ENCODE measurements at regions not wholly inside any gene's neighbourhood (a gene's known extent, or its start where the extent isn't known, plus 50 kb on each side); places are given as distances from the start of the nearest gene placed in this dataset.

DNA sequence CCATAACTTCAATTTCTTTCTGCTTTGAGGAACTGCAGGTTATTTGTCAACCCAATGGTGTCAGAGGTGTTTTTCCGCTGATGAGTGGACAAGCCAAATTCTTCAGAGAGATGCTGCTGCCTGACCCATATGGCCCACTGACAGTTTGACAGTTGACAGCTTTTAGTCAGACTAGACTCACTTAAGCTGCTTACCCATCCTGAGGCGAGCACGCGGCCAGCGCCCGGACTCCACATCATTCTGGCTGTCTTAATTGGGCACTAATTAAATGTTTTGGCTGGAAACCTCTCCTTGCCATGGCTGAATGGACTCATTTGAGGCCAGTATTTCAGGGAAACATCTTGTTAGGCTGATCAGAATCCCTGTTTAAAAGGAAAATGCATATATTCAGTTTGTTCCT, 316.1 kb upstream of the FANCL start:
- Histone ChIP-seq H3K9me3 (ENCODE audit: insufficient read depth, low read length) (no peaks in the 10 kb centered on the region), H3K4me3 (ENCODE audit: insufficient read depth, low read length, poor library complexity, severe bottlenecking) (no peak overlapping the region), H3K79me2 (ENCODE audit: insufficient read depth, low read length) (no peaks in the 10 kb centered on the region), H3K9ac (ENCODE audit: low read length) (no peak overlapping the region), H3K36me3 (ENCODE audit: low read length) (no peaks in the 10 kb centered on the region), H3K4me2 (ENCODE audit: low read depth, low read length, poor library complexity, severe bottlenecking) (no peak overlapping the region), H3K27ac (ENCODE audit: low read depth, low read length) (no peak overlapping the region), H4K20me1 (ENCODE audit: low read depth, low read length) (no peaks in the 10 kb centered on the region), H3F3A (ENCODE audit: insufficient read depth) (no peaks in the 10 kb centered on the region), H3K9me2 (replicated peaks; ENCODE audit: insufficient read depth, low read length) (no peaks in the 10 kb centered on the region), H2AFZ (ENCODE audit: low read depth, low read length, severe bottlenecking) (no peak overlapping the region), H3K27me3 (ENCODE audit: low read length) (no peaks in the 10 kb centered on the region)
- TF ChIP-seq, protein P1, sequence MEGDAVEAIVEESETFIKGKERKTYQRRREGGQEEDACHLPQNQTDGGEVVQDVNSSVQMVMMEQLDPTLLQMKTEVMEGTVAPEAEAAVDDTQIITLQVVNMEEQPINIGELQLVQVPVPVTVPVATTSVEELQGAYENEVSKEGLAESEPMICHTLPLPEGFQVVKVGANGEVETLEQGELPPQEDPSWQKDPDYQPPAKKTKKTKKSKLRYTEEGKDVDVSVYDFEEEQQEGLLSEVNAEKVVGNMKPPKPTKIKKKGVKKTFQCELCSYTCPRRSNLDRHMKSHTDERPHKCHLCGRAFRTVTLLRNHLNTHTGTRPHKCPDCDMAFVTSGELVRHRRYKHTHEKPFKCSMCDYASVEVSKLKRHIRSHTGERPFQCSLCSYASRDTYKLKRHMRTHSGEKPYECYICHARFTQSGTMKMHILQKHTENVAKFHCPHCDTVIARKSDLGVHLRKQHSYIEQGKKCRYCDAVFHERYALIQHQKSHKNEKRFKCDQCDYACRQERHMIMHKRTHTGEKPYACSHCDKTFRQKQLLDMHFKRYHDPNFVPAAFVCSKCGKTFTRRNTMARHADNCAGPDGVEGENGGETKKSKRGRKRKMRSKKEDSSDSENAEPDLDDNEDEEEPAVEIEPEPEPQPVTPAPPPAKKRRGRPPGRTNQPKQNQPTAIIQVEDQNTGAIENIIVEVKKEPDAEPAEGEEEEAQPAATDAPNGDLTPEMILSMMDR (IDR thresholded peaks at IDR 0.05; ENCODE audit: insufficient read depth, low read length, poor library complexity, severe bottlenecking): no peak
- TF ChIP-seq EZH2phosphoT487 (conservative IDR thresholded peaks at IDR 0.05; ENCODE audit: low read length): no peak

DNA sequence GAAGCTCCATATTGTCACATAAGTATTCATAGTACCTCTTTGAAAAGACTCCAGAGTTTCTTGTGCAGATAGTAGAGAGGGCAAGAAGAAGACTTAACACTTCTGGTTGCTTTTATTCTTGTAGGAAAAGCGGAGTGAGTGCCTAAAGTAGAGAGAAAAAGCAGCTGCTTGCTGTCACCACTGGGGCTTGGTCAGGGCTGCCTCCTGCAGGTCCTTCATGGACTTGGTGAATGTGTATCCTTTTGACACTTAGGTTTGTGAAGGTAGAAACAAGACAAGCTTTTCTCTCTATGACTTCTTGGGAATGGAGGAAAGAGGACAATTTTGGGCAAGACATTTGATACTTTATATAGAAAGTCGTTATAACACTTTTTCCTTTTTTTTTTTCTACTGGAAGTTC, 312.8 kb upstream of the FANCL start:
- Histone ChIP-seq H3K9me3 (ENCODE audit: insufficient read depth, low read length) (no peaks in the 10 kb centered on the region), H3K79me2 (ENCODE audit: insufficient read depth, low read length) (no peaks in the 10 kb centered on the region), H3K9me2 (replicated peaks; ENCODE audit: insufficient read depth, low read length) (no peaks in the 10 kb centered on the region), H2AFZ (ENCODE audit: low read depth, low read length, severe bottlenecking) (no peak overlapping the region), H3F3A (ENCODE audit: insufficient read depth) (no peaks in the 10 kb centered on the region), H4K20me1 (ENCODE audit: low read depth, low read length) (no peaks in the 10 kb centered on the region), H3K36me3 (ENCODE audit: low read length) (no peaks in the 10 kb centered on the region), H3K4me3 (ENCODE audit: insufficient read depth, low read length, poor library complexity, severe bottlenecking) (no peak overlapping the region), H3K27me3 (ENCODE audit: low read length) (no peaks in the 10 kb centered on the region), H3K27ac (ENCODE audit: low read depth, low read length) (no peak overlapping the region), H3K4me2 (ENCODE audit: low read depth, low read length, poor library complexity, severe bottlenecking) (no peak overlapping the region), H3K9ac (ENCODE audit: low read length) (no peak overlapping the region)
- TF ChIP-seq, protein P1 (IDR thresholded peaks at IDR 0.05; ENCODE audit: insufficient read depth, low read length, poor library complexity, severe bottlenecking): no peak
- TF ChIP-seq EZH2phosphoT487 (conservative IDR thresholded peaks at IDR 0.05; ENCODE audit: low read length): no peak

GRCh38 chr2:58553522-58553921, 312.4 kb upstream of the FANCL start:
- H3K27ac ChIP-seq (ENCODE audit: low read depth, low read length): no peak overlapping the region
- no peaks in the 10 kb centered on the region for H3K79me2 ChIP-seq (ENCODE audit: insufficient read depth, low read length)
- H3K9me2 ChIP-seq (replicated peaks; ENCODE audit: insufficient read depth, low read length): no peaks in the 10 kb centered on the region
- H2AFZ ChIP-seq (ENCODE audit: low read depth, low read length, severe bottlenecking): no peak overlapping the region
- TF ChIP-seq, protein P1 (IDR thresholded peaks at IDR 0.05; ENCODE audit: insufficient read depth, low read length, poor library complexity, severe bottlenecking): no peak
- TF ChIP-seq EZH2phosphoT487 (conservative IDR thresholded peaks at IDR 0.05; ENCODE audit: low read length): no peak
- H3K9me3 ChIP-seq (ENCODE audit: insufficient read depth, low read length): no peaks in the 10 kb centered on the region
- H3K4me2 ChIP-seq (ENCODE audit: low read depth, low read length, poor library complexity, severe bottlenecking): no peak overlapping the region
- no peak overlapping the region for H3K9ac ChIP-seq (ENCODE audit: low read length)
- no peak overlapping the region for H3K4me3 ChIP-seq (ENCODE audit: insufficient read depth, low read length, poor library complexity, severe bottlenecking)
- no peaks in the 10 kb centered on the region for H3F3A ChIP-seq (ENCODE audit: insufficient read depth)
- H3K27me3 ChIP-seq (ENCODE audit: low read length): no peaks in the 10 kb centered on the region
- no peaks in the 10 kb centered on the region for H3K36me3 ChIP-seq (ENCODE audit: low read length)
- no peaks in the 10 kb centered on the region for H4K20me1 ChIP-seq (ENCODE audit: low read depth, low read length)
